BLaER1 treated with 17β-estradiol and CSF1 and Interleukin-3, amounts not matched to agents 10 nM and 100 nM (cell line): ENCODE measurements at regions not wholly inside any gene's neighbourhood (a gene's known extent, or its start where the extent isn't known, plus 50 kb on each side); places are given as distances from the start of the nearest gene placed in this dataset.
"Not testable (repeated sequence)": the region's sequence is repeated elsewhere in the genome, so short reads cannot be mapped to it uniquely, and the experiment has no call there.

Source experiments
- H3K27ac ChIP-seq, 11 experiments: shearing (Covaris generic); formaldehyde crosslinking; 2 replicates each; pipeline ENCODE4 v1.8.1; 2022
- H3K27me3 ChIP-seq, 11 experiments: shearing (Covaris generic); formaldehyde crosslinking; 2 replicates each; pipeline ENCODE4 v1.8.1; 2022
- H3K36me3 ChIP-seq, 11 experiments: shearing (Covaris generic); formaldehyde crosslinking; 2 replicates each; pipeline ENCODE4 v1.8.1; 2022
- H3K4me1 ChIP-seq, 10 experiments: shearing (Covaris generic); formaldehyde crosslinking; 2 replicates each; pipeline ENCODE4 v1.8.1; 2022
- H3K4me2 ChIP-seq, 11 experiments: shearing (Covaris generic); formaldehyde crosslinking; 2 replicates each; pipeline ENCODE4 v1.8.1; 2022
- H3K4me3 ChIP-seq, 10 experiments: shearing (Covaris generic); formaldehyde crosslinking; 2 replicates each; pipeline ENCODE4 v1.8.1; 2022
- H3K9ac ChIP-seq, 11 experiments: shearing (Covaris generic); formaldehyde crosslinking; 2 replicates each; pipeline ENCODE4 v1.8.1; 2022
- H3K9me3 ChIP-seq, 11 experiments: shearing (Covaris generic); formaldehyde crosslinking; replicated peaks in 1 of 11; 2 replicates each; pipeline ENCODE4 v1.8.1; 2022
- H4K20me1 ChIP-seq, 11 experiments: shearing (Covaris generic); formaldehyde crosslinking; 2 replicates each; pipeline ENCODE4 v1.8.1; 2022
- Cebpa-rat ChIP-seq, 11 experiments: shearing (Covaris generic); IDR thresholded peaks; 2 replicates each; pipeline ENCODE4 v1.8.1; 2022

DNA sequence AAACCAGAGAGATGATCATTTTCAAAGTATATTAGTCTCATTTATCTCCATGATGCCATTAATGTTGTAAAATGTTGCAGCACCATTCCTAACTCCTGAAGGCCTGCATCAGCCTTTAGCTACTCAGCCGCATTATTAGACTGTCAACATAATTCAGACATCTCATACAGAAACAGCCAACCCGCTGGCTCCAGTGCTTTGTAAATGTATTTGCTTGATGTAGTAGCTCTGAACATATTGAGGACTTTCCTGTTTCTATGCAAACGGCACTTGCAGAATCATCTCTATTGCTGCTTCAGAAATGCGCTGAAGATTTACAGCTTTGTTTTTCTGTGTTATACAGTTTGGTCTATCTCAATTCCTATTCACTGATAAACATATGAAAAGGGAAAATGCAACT lies 372.2 kb downstream of the DSEL start:
- H4K20me1 ChIP-seq: no peaks in the 10 kb centered on the region
- H3K27ac ChIP-seq: no peak overlapping the region
- H3K9me3 ChIP-seq: no peaks in the 10 kb centered on the region
- no peak overlapping the region for H3K4me3 ChIP-seq
- H3K9ac ChIP-seq: no peak overlapping the region
- no peaks in the 10 kb centered on the region for H3K27me3 ChIP-seq
- no peaks in the 10 kb centered on the region for H3K4me1 ChIP-seq
- no peaks in the 10 kb centered on the region for H3K36me3 ChIP-seq
- no peak overlapping the region for H3K4me2 ChIP-seq
- TF ChIP-seq Cebpa-rat (IDR thresholded peaks at IDR 0.05): no peak

DNA sequence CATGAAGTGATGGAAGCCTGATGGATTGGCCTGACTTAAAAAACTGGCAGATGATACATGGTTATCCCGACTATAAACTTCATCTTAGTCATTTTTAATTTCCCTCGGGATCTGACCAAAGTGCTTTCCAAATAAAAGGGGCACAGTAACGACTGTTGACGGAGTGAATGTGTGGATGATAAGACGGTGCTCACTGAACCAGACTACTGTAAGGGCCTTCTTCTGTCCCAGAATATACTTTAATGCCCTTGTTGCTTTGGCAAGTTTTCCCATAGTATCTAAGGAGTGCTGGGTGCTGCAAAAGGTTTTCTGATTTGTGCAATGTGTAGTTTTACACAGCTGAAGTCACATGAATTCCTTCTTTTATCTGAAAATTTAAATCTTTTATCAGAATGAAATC lies 373.5 kb downstream of the DSEL start:
- no peaks in the 10 kb centered on the region for H3K4me1 ChIP-seq
- no peak overlapping the region for H3K9ac ChIP-seq
- H3K4me3 ChIP-seq: no peak overlapping the region
- H4K20me1 ChIP-seq: no peaks in the 10 kb centered on the region
- no peaks in the 10 kb centered on the region for H3K9me3 ChIP-seq
- no peak for TF ChIP-seq Cebpa-rat (IDR thresholded peaks at IDR 0.05)
- no peaks in the 10 kb centered on the region for H3K27me3 ChIP-seq
- H3K27ac ChIP-seq: no peak overlapping the region
- H3K36me3 ChIP-seq: no peaks in the 10 kb centered on the region
- H3K4me2 ChIP-seq: no peak overlapping the region

DNA sequence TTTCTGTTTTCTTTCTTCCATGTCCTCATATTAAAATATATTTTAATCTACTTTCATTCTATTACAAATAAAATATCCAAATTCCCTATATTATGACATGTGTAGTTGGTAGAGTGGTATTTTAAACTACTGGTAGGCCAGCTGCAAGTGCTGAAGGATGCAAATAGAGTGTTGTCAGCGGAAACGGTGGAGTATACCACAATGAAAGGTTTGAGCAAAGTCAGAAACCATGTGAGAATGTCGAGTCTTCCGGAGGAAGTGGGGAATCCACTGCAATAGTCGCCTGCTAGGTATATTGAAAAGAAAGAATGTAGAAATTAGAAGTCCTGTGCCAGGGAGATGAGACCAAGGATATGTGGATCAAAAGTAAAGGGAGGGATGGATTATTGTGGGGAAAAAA lies 373.9 kb downstream of the DSEL start:
- no peak for TF ChIP-seq Cebpa-rat (IDR thresholded peaks at IDR 0.05)
- Histone ChIP-seq H4K20me1 (no peaks in the 10 kb centered on the region), H3K4me2 (no peak overlapping the region), H3K27me3 (no peaks in the 10 kb centered on the region), H3K9me3 (no peaks in the 10 kb centered on the region), H3K9ac (no peak overlapping the region), H3K36me3 (no peaks in the 10 kb centered on the region), H3K27ac (no peak overlapping the region), H3K4me1 (no peaks in the 10 kb centered on the region), H3K4me3 (no peak overlapping the region)

DNA sequence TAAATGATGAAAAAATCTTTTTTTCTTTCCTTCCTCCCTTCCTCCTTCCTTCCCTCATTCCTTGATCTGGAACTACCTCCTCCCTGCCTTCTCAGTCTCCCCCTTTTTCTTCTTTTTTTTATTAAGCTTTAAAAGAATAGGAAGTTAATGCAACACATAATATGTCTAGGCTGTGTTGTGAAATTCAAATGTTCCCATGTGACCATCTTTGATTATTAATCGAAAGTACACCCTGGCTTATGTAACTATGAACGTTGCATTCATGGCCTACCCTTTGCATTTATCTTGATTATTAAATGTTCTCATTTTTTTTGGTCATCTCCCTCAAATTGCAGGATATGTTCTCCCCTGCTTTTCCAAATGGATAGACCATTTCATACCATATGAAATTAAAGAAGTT lies 376.0 kb downstream of the DSEL start:
- no peak for TF ChIP-seq Cebpa-rat (IDR thresholded peaks at IDR 0.05)
- Histone ChIP-seq H3K9me3 (no peaks in the 10 kb centered on the region), H3K27ac (no peak overlapping the region), H4K20me1 (no peaks in the 10 kb centered on the region), H3K36me3 (no peaks in the 10 kb centered on the region), H3K9ac (no peak overlapping the region), H3K4me2 (no peak overlapping the region), H3K4me3 (no peak overlapping the region), H3K4me1 (no peaks in the 10 kb centered on the region), H3K27me3 (no peaks in the 10 kb centered on the region)

DNA sequence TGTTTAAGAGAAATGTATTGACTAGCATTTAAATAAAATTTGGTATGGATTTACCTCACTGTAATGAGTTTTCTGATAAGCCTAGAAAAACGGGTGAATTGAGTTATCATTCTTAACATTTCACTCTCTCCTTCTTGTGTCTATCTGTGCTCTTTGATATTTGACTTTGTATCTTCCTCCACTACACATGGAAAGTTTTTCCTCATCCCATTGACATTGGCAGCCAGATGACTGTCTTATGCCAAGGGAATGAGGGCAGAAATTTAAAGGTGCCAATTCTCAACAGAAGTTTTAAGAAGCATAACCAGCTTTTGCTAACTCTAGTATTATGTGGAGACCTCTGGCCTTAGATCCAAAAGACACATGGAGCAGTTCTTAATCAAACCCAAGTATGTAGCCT lies 376.6 kb downstream of the DSEL start:
- no peaks in the 10 kb centered on the region for H3K4me1 ChIP-seq
- no peaks in the 10 kb centered on the region for H4K20me1 ChIP-seq
- H3K9me3 ChIP-seq: no peaks in the 10 kb centered on the region
- H3K36me3 ChIP-seq: no peaks in the 10 kb centered on the region
- H3K4me2 ChIP-seq: no peak overlapping the region
- no peaks in the 10 kb centered on the region for H3K27me3 ChIP-seq
- H3K4me3 ChIP-seq: no peak overlapping the region
- no peak overlapping the region for H3K9ac ChIP-seq
- no peak overlapping the region for H3K27ac ChIP-seq
- TF ChIP-seq Cebpa-rat (IDR thresholded peaks at IDR 0.05): no peak

DNA sequence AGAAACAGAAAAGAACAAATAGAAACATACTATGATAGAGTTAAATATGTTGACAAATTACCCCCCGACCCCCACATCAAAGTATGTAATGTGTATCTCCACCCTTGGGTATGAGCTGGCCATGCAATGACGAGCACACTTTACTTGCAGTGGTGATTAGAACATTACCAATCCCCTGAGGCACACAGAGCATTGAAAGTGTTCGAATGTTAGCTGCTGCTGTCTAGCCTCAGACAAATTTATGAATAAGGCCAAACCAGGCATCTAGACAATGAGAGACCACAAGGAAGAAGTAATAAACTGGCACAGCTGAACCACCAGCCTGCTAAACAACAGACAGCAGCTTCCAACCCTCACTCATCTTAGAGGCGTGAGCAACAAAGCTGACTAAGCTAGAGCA lies 380.5 kb downstream of the DSEL start:
- no peak for TF ChIP-seq Cebpa-rat (IDR thresholded peaks at IDR 0.05)
- Histone ChIP-seq H3K4me1 (no peaks in the 10 kb centered on the region), H3K9ac (no peak overlapping the region), H3K4me2 (no peak overlapping the region), H3K27me3 (no peaks in the 10 kb centered on the region), H3K9me3 (no peaks in the 10 kb centered on the region), H3K27ac (no peak overlapping the region), H4K20me1 (no peaks in the 10 kb centered on the region), H3K36me3 (no peaks in the 10 kb centered on the region), H3K4me3 (no peak overlapping the region)

DNA sequence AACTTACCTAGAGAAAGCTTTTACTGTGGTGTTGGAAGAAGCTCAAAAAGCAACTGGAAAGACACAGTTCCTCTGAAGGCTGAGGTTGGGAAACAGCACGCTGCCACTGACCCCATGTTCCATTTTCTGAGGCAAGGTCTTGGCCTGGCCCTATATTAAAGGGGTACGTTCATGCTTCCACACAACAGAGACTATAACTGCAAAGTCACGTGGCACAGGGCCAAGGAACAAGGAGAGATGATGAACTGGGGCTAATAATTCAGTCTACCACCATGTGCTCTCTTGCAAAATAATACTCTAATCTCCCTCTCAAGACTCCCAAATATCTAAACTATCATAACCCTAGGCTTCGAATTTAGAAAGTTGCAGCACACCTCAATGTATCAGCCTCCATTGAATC lies 381.6 kb downstream of the DSEL start:
- TF ChIP-seq Cebpa-rat (IDR thresholded peaks at IDR 0.05): no peak
- Histone ChIP-seq H3K9ac (no peak overlapping the region), H3K4me1 (no peaks in the 10 kb centered on the region), H4K20me1 (no peaks in the 10 kb centered on the region), H3K4me3 (no peak overlapping the region), H3K27me3 (no peaks in the 10 kb centered on the region), H3K4me2 (no peak overlapping the region), H3K9me3 (no peaks in the 10 kb centered on the region), H3K36me3 (no peaks in the 10 kb centered on the region), H3K27ac (no peak overlapping the region)

DNA sequence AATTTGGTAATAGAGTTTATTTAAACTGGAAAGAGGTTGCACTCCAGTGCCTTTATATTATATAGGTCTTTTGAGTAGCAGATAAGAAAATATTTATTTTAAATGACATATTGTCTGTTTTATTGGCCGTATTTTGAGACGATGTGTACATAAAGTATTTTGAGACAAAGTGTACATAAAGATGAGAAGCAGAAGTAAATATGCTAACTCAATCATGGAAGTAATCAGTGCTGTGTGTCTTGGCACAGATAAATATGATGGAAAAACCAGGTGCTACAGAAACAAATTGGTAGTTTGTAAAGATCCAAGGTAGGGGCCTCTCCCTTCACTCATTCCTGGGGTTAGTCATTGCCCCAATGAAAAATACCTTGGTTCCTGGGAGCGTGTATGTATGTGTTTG lies 382.9 kb downstream of the DSEL start:
- H3K9me3 ChIP-seq: no peaks in the 10 kb centered on the region
- H3K4me2 ChIP-seq: no peak overlapping the region
- H3K9ac ChIP-seq: no peak overlapping the region
- H3K27me3 ChIP-seq: no peaks in the 10 kb centered on the region
- H4K20me1 ChIP-seq: no peaks in the 10 kb centered on the region
- no peak for TF ChIP-seq Cebpa-rat (IDR thresholded peaks at IDR 0.05)
- H3K4me3 ChIP-seq: no peak overlapping the region
- no peak overlapping the region for H3K27ac ChIP-seq
- no peaks in the 10 kb centered on the region for H3K4me1 ChIP-seq
- H3K36me3 ChIP-seq: no peaks in the 10 kb centered on the region

DNA sequence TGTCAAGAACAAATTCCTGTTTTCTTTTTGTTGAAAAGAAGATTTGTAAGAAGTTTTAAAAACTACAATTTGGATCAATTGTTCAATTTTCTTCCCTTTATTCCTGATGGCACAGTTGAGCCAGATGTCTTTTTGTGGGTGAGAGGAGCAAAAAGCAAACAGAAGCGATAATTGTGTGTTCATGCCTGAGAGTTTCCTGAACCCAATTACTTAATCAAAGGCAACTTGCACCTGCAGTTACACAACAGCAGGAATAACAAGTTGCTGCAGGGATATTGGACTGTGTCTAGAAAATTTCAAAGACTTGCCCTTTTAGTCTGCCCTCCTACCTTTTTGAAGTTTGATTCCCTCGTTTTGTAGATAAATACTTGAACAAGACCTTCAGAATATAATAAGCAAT lies 383.6 kb downstream of the DSEL start:
- Histone ChIP-seq H4K20me1 (no peaks in the 10 kb centered on the region), H3K27me3 (no peaks in the 10 kb centered on the region), H3K9me3 (no peaks in the 10 kb centered on the region), H3K9ac (no peak overlapping the region), H3K4me1 (no peaks in the 10 kb centered on the region), H3K36me3 (no peaks in the 10 kb centered on the region), H3K4me2 (no peak overlapping the region), H3K27ac (no peak overlapping the region), H3K4me3 (no peak overlapping the region)
- TF ChIP-seq Cebpa-rat (IDR thresholded peaks at IDR 0.05): no peak

DNA sequence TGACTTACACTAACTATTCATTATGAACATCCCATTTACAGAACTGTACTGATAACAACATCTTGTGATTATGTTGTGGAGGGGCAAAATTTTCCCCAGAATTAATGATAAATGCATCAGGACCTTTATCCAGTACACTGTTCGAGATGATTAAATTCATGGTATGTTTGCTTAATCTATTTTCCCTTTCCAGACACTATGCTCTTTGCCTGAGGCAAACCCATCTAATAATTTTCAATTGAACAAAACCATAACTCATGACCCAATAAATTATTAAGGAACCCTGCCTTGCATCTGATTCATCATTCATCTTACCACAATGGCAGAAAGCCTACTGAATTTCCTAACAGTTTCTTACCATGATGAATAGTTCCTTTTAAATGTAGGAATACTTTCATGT lies 385.0 kb downstream of the DSEL start:
- H3K9me3 ChIP-seq: no peaks in the 10 kb centered on the region
- H3K4me3 ChIP-seq: no peak overlapping the region
- TF ChIP-seq Cebpa-rat (IDR thresholded peaks at IDR 0.05): no peak
- H3K4me1 ChIP-seq: no peaks in the 10 kb centered on the region
- H3K4me2 ChIP-seq: no peak overlapping the region
- no peaks in the 10 kb centered on the region for H3K27me3 ChIP-seq
- no peaks in the 10 kb centered on the region for H3K36me3 ChIP-seq
- no peak overlapping the region for H3K9ac ChIP-seq
- no peak overlapping the region for H3K27ac ChIP-seq
- no peaks in the 10 kb centered on the region for H4K20me1 ChIP-seq

DNA sequence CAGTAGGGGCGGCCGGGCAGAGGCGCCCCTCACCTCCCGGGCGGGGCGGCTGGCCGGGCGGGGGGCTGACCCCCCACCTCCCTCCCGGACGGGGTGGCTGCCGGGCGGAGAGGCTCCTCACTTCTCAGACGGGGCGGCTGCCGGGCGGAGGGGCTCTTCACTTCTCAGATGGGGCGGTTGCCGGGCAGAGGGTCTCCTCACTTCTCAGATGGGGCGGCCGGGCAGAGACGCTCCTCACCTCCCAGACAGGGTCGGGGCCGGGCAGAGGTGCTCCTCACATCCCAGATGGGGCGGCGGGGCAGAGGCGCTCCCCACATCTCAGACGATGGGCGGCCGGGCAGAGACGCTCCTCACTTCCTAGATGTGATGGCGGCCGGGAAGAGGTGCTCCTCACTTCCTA lies 389.8 kb downstream of the DSEL start:
- H4K20me1 ChIP-seq, H3K27ac ChIP-seq, H3K4me2 ChIP-seq, H3K4me3 ChIP-seq, H3K9ac ChIP-seq, H3K27me3 ChIP-seq, H3K36me3 ChIP-seq, H3K9me3 ChIP-seq, H3K4me1 ChIP-seq: not testable (repeated sequence)
